ENCODE measurements at regions not wholly inside any gene's neighbourhood (a gene's known extent, or its start where the extent isn't known, plus 50 kb on each side); places are given as distances from the start of the nearest gene placed in this dataset.
"Not testable (repeated sequence)": the region's sequence is repeated elsewhere in the genome, so short reads cannot be mapped to it uniquely, and the experiment has no call there.

DNA sequence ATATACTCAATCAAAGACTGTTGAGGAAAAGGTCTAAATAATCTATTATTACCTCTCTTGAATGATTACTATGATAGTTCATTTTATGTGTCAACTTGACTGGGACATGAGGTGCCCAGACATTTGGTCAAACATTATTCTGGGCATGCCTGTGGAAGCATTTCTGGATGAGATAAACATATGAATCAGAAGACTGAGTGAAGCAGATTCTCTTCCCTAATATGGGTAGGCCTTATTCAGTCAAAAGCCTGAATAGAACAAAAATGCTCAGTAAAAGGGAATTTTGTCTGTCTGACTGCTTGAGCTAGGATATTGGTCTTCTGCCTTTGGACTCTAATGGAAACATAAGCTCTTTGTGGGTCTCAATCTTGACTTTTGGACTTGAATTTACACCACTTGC lies 73.3 kb upstream of the SOX13 start:
- no peak for DNase-seq

GRCh38 chr1:204001166-204001901 lies 71.6 kb upstream of the SOX13 start:
- no peak for DNase-seq

DNA sequence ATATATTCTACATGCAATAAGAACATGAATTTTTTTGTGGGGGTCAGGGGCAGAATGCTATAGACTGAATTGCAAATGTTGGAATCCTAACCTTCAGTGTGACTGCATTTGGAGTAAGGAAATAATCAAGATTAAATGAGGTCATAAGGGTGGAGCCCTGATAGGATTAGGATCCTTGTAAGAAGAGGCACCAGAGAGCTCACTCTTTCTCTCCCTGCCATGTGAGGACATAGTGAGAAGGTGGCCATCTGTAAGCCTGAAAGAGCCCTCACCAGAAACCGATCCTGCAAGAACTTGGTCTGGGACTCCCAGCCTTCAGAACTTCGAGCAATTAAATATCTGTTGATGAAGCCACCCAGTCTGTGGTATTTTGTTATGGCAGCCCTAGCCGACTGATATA lies 70.3 kb upstream of the SOX13 start:
- DNase-seq = no peak

GRCh38 chr1:204003536-204003935 lies 69.4 kb upstream of the SOX13 start:
- no peak for DNase-seq

GRCh38 chr1:204011426-204011825 lies 61.5 kb upstream of the SOX13 start:
- no peak for DNase-seq

DNA sequence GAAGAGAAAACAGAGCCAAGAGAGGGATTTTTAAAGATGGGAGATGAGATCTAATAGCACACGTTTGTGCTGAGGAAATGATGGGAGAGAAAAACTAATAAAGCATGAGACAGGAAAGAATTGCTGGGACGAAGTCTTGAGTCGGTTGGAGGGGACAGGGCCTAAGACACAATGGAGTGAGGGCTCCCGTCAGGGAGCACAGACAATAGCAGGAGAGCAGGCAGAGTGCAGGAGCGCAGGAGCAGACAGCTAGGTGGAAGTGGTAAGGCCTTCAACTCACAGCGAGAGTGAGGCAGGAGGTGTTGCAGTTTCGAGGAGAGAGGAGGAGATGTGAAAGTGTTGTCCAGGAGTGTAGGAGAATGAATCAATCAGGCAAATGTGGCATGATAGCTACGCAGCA lies 59.9 kb upstream of the SOX13 start:
- no peak for DNase-seq

GRCh38 chr1:204014336-204014735 lies 58.6 kb upstream of the SOX13 start:
- DNase-seq = no peak

GRCh38 chr1:204014961-204015360 lies 58.0 kb upstream of the SOX13 start:
- DNase-seq = not testable (repeated sequence)

- no peak for DNase-seq
Measured at GRCh38 chr1:204017032-204017431, 55.9 kb upstream of the SOX13 start.

GRCh38 chr1:204018460-204018859 lies 54.5 kb upstream of the SOX13 start:
- no peak for DNase-seq

All from T-helper 1 cell (primary cell).